HL-60 (cell line): ENCODE measurements at regions not wholly inside any gene's neighbourhood (a gene's known extent, or its start where the extent isn't known, plus 50 kb on each side); places are given as distances from the start of the nearest gene placed in this dataset.

Experiments used
- CTCF ChIP-seq: IDR thresholded peaks from one replicate; pipeline ENCODE4 v1.5.1; 2011; ENCODE audit warnings: low read length, control low read depth, inconsistent platforms; ENCODE audit not compliant: insufficient read depth
- POLR2AphosphoS5 ChIP-seq: IDR thresholded peaks from 2 replicates; pipeline ENCODE4 v1.6.1; 2012; ENCODE audit warnings: low read depth
- SPI1 ChIP-seq: IDR thresholded peaks from 2 replicates; pipeline ENCODE4 v1.6.1; 2012; ENCODE audit warnings: low read depth, mild to moderate bottlenecking, borderline replicate concordance

- TF ChIP-seq CTCF (no peak), POLR2AphosphoS5 (no peak), SPI1 (no peak)
Observed at GRCh38 chr10:29150010-29150409, 138.9 kb upstream of the LYZL1 start.
